ENCODE measurements at regions not wholly inside any gene's neighbourhood (a gene's known extent, or its start where the extent isn't known, plus 50 kb on each side); places are given as distances from the start of the nearest gene placed in this dataset.

- Histone ChIP-seq H4K20me1 (ENCODE audit: control insufficient read depth, insufficient read depth) (no peaks in the 10 kb centered on the region), H3K4me3 (no peak overlapping the region), H3K27ac (ENCODE audit: control insufficient read depth, insufficient read depth) (no peak overlapping the region), H3K9ac (ENCODE audit: control insufficient read depth, insufficient read depth, low read length) (no peak overlapping the region), H3K27me3 (replicated peaks in 1 of 2; ENCODE audit: control insufficient read depth in 2 of 2, insufficient read depth in 2 of 2, low read length in 1 of 2) (no peaks in the 10 kb centered on the region), H3K4me2 (ENCODE audit: control insufficient read depth, insufficient read depth) (no peak overlapping the region), H3K79me2 (ENCODE audit: control insufficient read depth, insufficient read depth, low read length) (no peaks in the 10 kb centered on the region), H3K9me3 (replicated peaks; ENCODE audit: control insufficient read depth, insufficient read depth, low read length) (no peaks in the 10 kb centered on the region), H3K4me1 (ENCODE audit: control insufficient read depth, insufficient read depth, low read length) (no peaks in the 10 kb centered on the region), H3K36me3 (ENCODE audit: control insufficient read depth in 2 of 2, insufficient read depth in 2 of 2, low read length in 1 of 2) (no peaks in the 10 kb centered on the region), H2AFZ (ENCODE audit: control insufficient read depth, low read depth, low read length) (no peak overlapping the region)
- TF ChIP-seq USF1 (IDR thresholded peaks at IDR 0.05; ENCODE audit: borderline replicate concordance, extremely low read length, insufficient read depth, low read depth, low read length) (no peak), KAT2A (conservative IDR thresholded peaks at IDR 0.05; ENCODE audit: control insufficient read depth, low read depth, low read length) (no peak), SPI1 (IDR thresholded peaks at IDR 0.05; ENCODE audit: borderline replicate concordance, insufficient read depth, low read depth, low read length) (no peak), DPF2 (IDR thresholded peaks at IDR 0.05) (no peak), POLR2A (IDR thresholded peaks at IDR 0.05; ENCODE audit: low read depth, low read length) (no peak), ZNF687 (IDR thresholded peaks at IDR 0.05) (no peak), EP300 (IDR thresholded peaks at IDR 0.05; ENCODE audit: borderline replicate concordance in 1 of 2, control insufficient read depth in 1 of 2, low read depth in 2 of 2, low read length in 2 of 2) (no peak), ZBED1 (IDR thresholded peaks at IDR 0.05; ENCODE audit: borderline replicate concordance) (no peak), IRF4 (IDR thresholded peaks at IDR 0.05; ENCODE audit: low read depth, low read length) (no peak), CTCF (IDR thresholded peaks at IDR 0.05 in 2 of 3, conservative IDR thresholded peaks at IDR 0.05 in 1 of 3; ENCODE audit: control insufficient read depth in 2 of 3, extremely low read depth in 1 of 3, insufficient read depth in 1 of 3, low read depth in 3 of 3, low read length in 3 of 3) (no peak), ASH2L (IDR thresholded peaks at IDR 0.05; ENCODE audit: borderline replicate concordance, low read depth) (no peak), NRF1 (conservative IDR thresholded peaks at IDR 0.05; ENCODE audit: low read depth, low read length) (no peak), HDAC2 (IDR thresholded peaks at IDR 0.05) (no peak), ATF7 (IDR thresholded peaks at IDR 0.05; ENCODE audit: low read depth) (no peak)
- no peak for DNase-seq (ENCODE audit: low read depth, low spot score)
- SMC1A ChIA-PET (ENCODE audit: uncharacterized antibody, unreplicated experiment) = interaction anchor here (1.2 kb wide), 1 partner anchor 12 kb away, joined by 3 read pairs; no protein-coding TSS in a partner anchor
- no peak for ATAC-seq
- CTCF ChIA-PET = no interaction called here
- in situ Hi-C loops (cut with MboI) = no loop called here
- no TSS peak for BruUV-seq (replicated peaks)
- 29% methylated on average over 3 of the region's 3 CpGs for WGBS (ENCODE audit: insufficient coverage, insufficient replicate concordance, low lambda C conversion rate, missing lambda C conversion rate)
- RAD21 ChIA-PET (ENCODE audit: unreplicated experiment) = no interaction called here
- intact Hi-C loops (cut with micrococcal nuclease; ENCODE audit: unreplicated experiment) = no loop called here
- no peak for FAIRE-seq
- POLR2A ChIA-PET = no interaction called here
Measured at GRCh38 chr9:100914266-100914665, 114.3 kb upstream of the PLPPR1 start.
